ENCODE measurements at regions not wholly inside any gene's neighbourhood (a gene's known extent, or its start where the extent isn't known, plus 50 kb on each side); places are given as distances from the start of the nearest gene placed in this dataset.
"Not testable (repeated sequence)": the region's sequence is repeated elsewhere in the genome, so short reads cannot be mapped to it uniquely, and the experiment has no call there.

DNA sequence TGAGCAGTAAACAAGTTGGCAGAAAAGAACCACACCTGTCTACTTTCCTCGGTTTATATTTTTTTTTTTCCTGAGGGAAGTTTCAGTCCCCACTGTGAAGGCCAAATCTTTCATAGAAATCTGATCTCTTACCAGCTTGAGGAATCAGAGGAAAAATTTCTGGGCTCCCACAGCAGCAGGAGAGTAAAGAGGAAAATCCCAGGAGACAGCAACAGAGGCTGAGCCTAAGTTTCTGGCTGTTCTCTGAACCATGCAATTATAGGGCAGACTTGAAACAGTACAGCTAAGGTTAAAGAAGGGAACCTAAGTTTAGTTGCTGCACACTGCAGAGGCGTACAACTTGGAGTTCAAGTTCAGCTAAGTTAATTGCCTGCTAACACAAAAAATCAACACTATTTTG, 1090.9 kb upstream of the INTU start:
- DNase-seq (ENCODE audit: low read depth, low spot score): no peak
- H3K36me3 Mint-ChIP-seq (ENCODE audit: low read depth): no peaks in the 10 kb centered on the region
- H3K9me3 Mint-ChIP-seq: no peaks in the 10 kb centered on the region
- no peak overlapping the region for H3K27ac Mint-ChIP-seq (ENCODE audit: unreplicated experiment)
- no peaks in the 10 kb centered on the region for H3K4me1 Mint-ChIP-seq
- no peak for TF ChIP-seq CTCF (conservative IDR thresholded peaks at IDR 0.05)
- H3K4me3 Mint-ChIP-seq: no peak overlapping the region
- H3K27me3 Mint-ChIP-seq (ENCODE audit: low read depth): no peaks in the 10 kb centered on the region

DNA sequence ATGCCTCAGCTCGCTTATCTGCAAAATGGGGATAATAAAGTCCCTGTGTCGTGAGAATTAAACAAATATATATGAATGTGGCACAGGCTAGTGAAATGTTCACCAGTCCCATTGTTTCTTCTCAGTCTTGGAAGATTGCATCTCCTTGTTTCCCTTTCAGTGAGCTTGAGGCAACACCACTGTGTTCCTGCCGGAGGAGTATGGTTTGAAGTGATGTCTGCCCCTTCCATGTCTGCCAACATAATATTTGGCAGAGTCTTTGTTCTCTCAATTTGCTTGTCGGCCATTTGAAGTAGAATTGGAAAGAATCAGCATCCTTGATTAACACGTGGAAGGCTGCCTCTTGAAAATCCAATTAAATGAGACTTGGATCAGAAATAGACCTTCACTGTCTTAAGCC, 1088.5 kb upstream of the INTU start:
- no peaks in the 10 kb centered on the region for H3K9me3 Mint-ChIP-seq
- no peak overlapping the region for H3K4me3 Mint-ChIP-seq
- no peaks in the 10 kb centered on the region for H3K27me3 Mint-ChIP-seq (ENCODE audit: low read depth)
- H3K36me3 Mint-ChIP-seq (ENCODE audit: low read depth): no peaks in the 10 kb centered on the region
- H3K27ac Mint-ChIP-seq (ENCODE audit: unreplicated experiment): no peak overlapping the region
- no peak for TF ChIP-seq CTCF (conservative IDR thresholded peaks at IDR 0.05)
- H3K4me1 Mint-ChIP-seq: no peaks in the 10 kb centered on the region
- no peak for DNase-seq (ENCODE audit: low read depth, low spot score)

GRCh38 chr4:126546197-126546596, 1086.6 kb upstream of the INTU start:
- not testable (repeated sequence) for DNase-seq (ENCODE audit: low read depth, low spot score); H3K36me3 Mint-ChIP-seq (ENCODE audit: low read depth); H3K9me3 Mint-ChIP-seq; H3K27ac Mint-ChIP-seq (ENCODE audit: unreplicated experiment); H3K27me3 Mint-ChIP-seq (ENCODE audit: low read depth); H3K4me1 Mint-ChIP-seq; H3K4me3 Mint-ChIP-seq

GRCh38 chr4:126547352-126547751, 1085.4 kb upstream of the INTU start:
- Mint-ChIP-seq H3K4me3 (no peak overlapping the region), H3K9me3 (no peaks in the 10 kb centered on the region), H3K27ac (ENCODE audit: unreplicated experiment) (no peak overlapping the region)

DNA sequence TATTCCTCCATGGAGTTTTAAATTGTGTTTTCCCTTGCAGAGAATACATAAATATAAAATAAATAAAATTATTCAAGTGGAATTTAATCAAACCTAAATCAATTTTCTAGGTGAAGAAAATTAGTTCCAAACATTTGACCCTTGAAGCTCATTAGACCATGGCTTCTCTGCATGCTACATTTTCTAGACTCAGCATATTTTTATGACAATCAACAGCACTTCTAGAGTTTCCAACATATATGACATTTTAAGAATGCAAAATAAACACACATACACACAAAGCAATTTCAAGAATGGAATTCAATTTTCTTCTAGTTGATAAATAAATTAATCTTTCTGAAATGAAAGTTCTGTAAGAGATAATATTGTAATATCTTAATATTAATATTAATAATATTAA, 1083.9 kb upstream of the INTU start:
- no peak for TF ChIP-seq CTCF (conservative IDR thresholded peaks at IDR 0.05)
- Mint-ChIP-seq H3K36me3 (ENCODE audit: low read depth) (no peaks in the 10 kb centered on the region), H3K27me3 (ENCODE audit: low read depth) (no peaks in the 10 kb centered on the region), H3K4me3 (no peak overlapping the region), H3K9me3 (no peaks in the 10 kb centered on the region), H3K4me1 (no peaks in the 10 kb centered on the region), H3K27ac (ENCODE audit: unreplicated experiment) (no peak overlapping the region)
- no peak for DNase-seq (ENCODE audit: low read depth, low spot score)

More at GRCh38 chr4:126547352-126547751, 1085.4 kb upstream of the INTU start:
- DNase-seq (ENCODE audit: low read depth, low spot score): no peak
- Mint-ChIP-seq H3K36me3 (ENCODE audit: low read depth) (no peaks in the 10 kb centered on the region), H3K27me3 (ENCODE audit: low read depth) (no peaks in the 10 kb centered on the region), H3K4me1 (no peaks in the 10 kb centered on the region)
- no peak for TF ChIP-seq CTCF (conservative IDR thresholded peaks at IDR 0.05)

GRCh38 chr4:126552321-126552720, 1080.4 kb upstream of the INTU start:
- H3K27ac Mint-ChIP-seq (ENCODE audit: unreplicated experiment): no peak overlapping the region
- no peaks in the 10 kb centered on the region for H3K4me1 Mint-ChIP-seq
- H3K4me3 Mint-ChIP-seq: no peak overlapping the region
- no peak for DNase-seq (ENCODE audit: low read depth, low spot score)
- H3K9me3 Mint-ChIP-seq: no peaks in the 10 kb centered on the region
- no peaks in the 10 kb centered on the region for H3K36me3 Mint-ChIP-seq (ENCODE audit: low read depth)
- TF ChIP-seq CTCF (conservative IDR thresholded peaks at IDR 0.05): no peak
- no peaks in the 10 kb centered on the region for H3K27me3 Mint-ChIP-seq (ENCODE audit: low read depth)

Measured in neural crest cell (in vitro differentiated cells).